ENCODE measurements at regions not wholly inside any gene's neighbourhood (a gene's known extent, or its start where the extent isn't known, plus 50 kb on each side); places are given as distances from the start of the nearest gene placed in this dataset.

GRCh38 chr10:8462565-8462964, 408.1 kb downstream of the GATA3 start:
- H3K9me3 ChIP-seq (ENCODE audit: control insufficient read depth in 5 of 5, low read length in 5 of 5) = peaks cover 0 to 12% (median 6%) of the 10 kb centered on the region in 5 donors
- no peaks in the 10 kb centered on the region for H3K4me1 ChIP-seq (ENCODE audit: control insufficient read depth in 5 of 5, insufficient read depth in 5 of 5, low read length in 5 of 5)
- H3K9ac ChIP-seq (ENCODE audit: low read length in 5 of 5) = no peak overlapping the region
- no peaks in the 10 kb centered on the region for H3K27me3 ChIP-seq (ENCODE audit: control insufficient read depth in 5 of 5, insufficient read depth in 4 of 5, low read length in 5 of 5)
- H3K27ac ChIP-seq (ENCODE audit: low read depth, low read length) = no peak overlapping the region
- no peaks in the 10 kb centered on the region for H3K36me3 ChIP-seq (ENCODE audit: control insufficient read depth in 5 of 5, insufficient read depth in 5 of 5, low read length in 5 of 5)
- no peak overlapping the region for H3K4me3 ChIP-seq (ENCODE audit: low read depth in 1 of 5, low read length in 5 of 5)

GRCh38 chr10:8463853-8464252, 409.4 kb downstream of the GATA3 start:
- Histone ChIP-seq H3K9me3 (ENCODE audit: control insufficient read depth in 5 of 5, low read length in 5 of 5) (peaks cover 0 to 2% (median 0%) of the 10 kb centered on the region in 5 donors), H3K27ac (ENCODE audit: low read depth, low read length) (no peak overlapping the region), H3K4me3 (ENCODE audit: low read depth in 1 of 5, low read length in 5 of 5) (no peak overlapping the region)

DNA sequence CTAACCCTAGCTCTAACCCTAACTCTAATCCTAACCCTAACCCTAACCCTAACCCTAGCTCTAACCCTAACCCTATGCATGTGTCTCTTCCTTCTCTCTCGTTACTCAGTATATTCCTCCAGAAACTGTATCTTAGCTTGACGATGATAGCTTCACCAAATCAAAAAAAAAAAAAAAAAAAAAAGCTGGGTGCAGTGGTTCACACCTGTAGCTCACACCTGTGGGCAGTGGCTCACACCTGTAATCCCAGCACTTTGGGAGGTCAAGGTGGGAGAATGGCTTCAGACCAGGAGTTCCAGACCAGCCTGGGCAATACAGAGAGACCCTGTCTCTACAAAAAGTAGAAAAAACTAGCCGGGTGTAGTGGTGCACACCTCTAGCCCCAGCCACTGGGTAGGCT, 414.0 kb downstream of the GATA3 start:
- Histone ChIP-seq H3K9me3 (ENCODE audit: control insufficient read depth in 5 of 5, low read length in 5 of 5) (no peaks in the 10 kb centered on the region), H3K27me3 (ENCODE audit: control insufficient read depth in 5 of 5, insufficient read depth in 4 of 5, low read length in 5 of 5) (no peaks in the 10 kb centered on the region), H3K9ac (ENCODE audit: low read length in 5 of 5) (no peak overlapping the region), H3K4me3 (ENCODE audit: low read depth in 1 of 5, low read length in 5 of 5) (no peak overlapping the region), H3K36me3 (ENCODE audit: control insufficient read depth in 5 of 5, insufficient read depth in 5 of 5, low read length in 5 of 5) (no peaks in the 10 kb centered on the region), H3K4me1 (ENCODE audit: control insufficient read depth in 5 of 5, insufficient read depth in 5 of 5, low read length in 5 of 5) (peaks cover 0 to 2% (median 0%) of the 10 kb centered on the region in 5 donors), H3K27ac (ENCODE audit: low read depth, low read length) (no peak overlapping the region)

More at GRCh38 chr10:8463853-8464252, 409.4 kb downstream of the GATA3 start:
- no peaks in the 10 kb centered on the region for H3K27me3 ChIP-seq (ENCODE audit: control insufficient read depth in 5 of 5, insufficient read depth in 4 of 5, low read length in 5 of 5)
- H3K36me3 ChIP-seq (ENCODE audit: control insufficient read depth in 5 of 5, insufficient read depth in 5 of 5, low read length in 5 of 5) = no peaks in the 10 kb centered on the region
- H3K9ac ChIP-seq (ENCODE audit: low read length in 5 of 5) = no peak overlapping the region
- no peaks in the 10 kb centered on the region for H3K4me1 ChIP-seq (ENCODE audit: control insufficient read depth in 5 of 5, insufficient read depth in 5 of 5, low read length in 5 of 5)

DNA sequence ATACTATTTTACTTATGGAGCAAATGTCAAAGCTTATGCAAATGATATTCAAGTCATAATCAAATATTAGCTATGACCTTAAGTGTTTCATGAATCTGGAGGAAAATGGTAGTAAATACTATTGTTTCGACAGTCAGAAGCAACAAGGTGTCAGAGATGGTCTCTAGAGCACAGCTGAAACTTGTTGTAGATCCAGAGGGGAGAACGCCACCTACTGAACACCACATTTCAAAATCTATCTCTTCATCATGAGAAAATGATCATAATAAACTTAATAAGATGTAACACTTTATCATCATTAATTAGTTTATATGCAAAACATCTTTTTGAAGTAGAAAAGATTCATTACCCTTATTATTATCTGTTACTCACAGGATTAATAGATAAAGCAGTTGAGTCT, 418.7 kb downstream of the GATA3 start:
- no peak overlapping the region for H3K4me3 ChIP-seq (ENCODE audit: low read depth in 1 of 5, low read length in 5 of 5)
- peaks cover 4 to 16% (median 8%) of the 10 kb centered on the region in 5 donors for H3K9me3 ChIP-seq (ENCODE audit: control insufficient read depth in 5 of 5, low read length in 5 of 5)
- no peak overlapping the region for H3K27ac ChIP-seq (ENCODE audit: low read depth, low read length)
- peaks cover 0 to 2% (median 0%) of the 10 kb centered on the region in 5 donors for H3K4me1 ChIP-seq (ENCODE audit: control insufficient read depth in 5 of 5, insufficient read depth in 5 of 5, low read length in 5 of 5)
- no peaks in the 10 kb centered on the region for H3K36me3 ChIP-seq (ENCODE audit: control insufficient read depth in 5 of 5, insufficient read depth in 5 of 5, low read length in 5 of 5)
- H3K9ac ChIP-seq (ENCODE audit: low read length in 5 of 5) = no peak overlapping the region
- H3K27me3 ChIP-seq (ENCODE audit: control insufficient read depth in 5 of 5, insufficient read depth in 4 of 5, low read length in 5 of 5) = no peaks in the 10 kb centered on the region

- Histone ChIP-seq H3K27me3 (ENCODE audit: control insufficient read depth in 5 of 5, insufficient read depth in 4 of 5, low read length in 5 of 5) (peaks cover 0 to 2% (median 0%) of the 10 kb centered on the region in 5 donors), H3K36me3 (ENCODE audit: control insufficient read depth in 5 of 5, insufficient read depth in 5 of 5, low read length in 5 of 5) (no peaks in the 10 kb centered on the region), H3K4me3 (ENCODE audit: low read depth in 1 of 5, low read length in 5 of 5) (no peak overlapping the region), H3K9me3 (ENCODE audit: control insufficient read depth in 5 of 5, low read length in 5 of 5) (peaks cover 4 to 16% (median 8%) of the 10 kb centered on the region in 5 donors), H3K4me1 (ENCODE audit: control insufficient read depth in 5 of 5, insufficient read depth in 5 of 5, low read length in 5 of 5) (no peaks in the 10 kb centered on the region), H3K9ac (ENCODE audit: low read length in 5 of 5) (no peak overlapping the region), H3K27ac (ENCODE audit: low read depth, low read length) (no peak overlapping the region)
Observed at GRCh38 chr10:8477300-8477699, 422.8 kb downstream of the GATA3 start.

GRCh38 chr10:8481718-8482504, 427.4 kb downstream of the GATA3 start:
- Histone ChIP-seq H3K27me3 (ENCODE audit: control insufficient read depth in 5 of 5, insufficient read depth in 4 of 5, low read length in 5 of 5) (peaks cover 0 to 2% (median 0%) of the 10 kb centered on the region in 5 donors), H3K27ac (ENCODE audit: low read depth, low read length) (no peak overlapping the region), H3K4me3 (ENCODE audit: low read depth in 1 of 5, low read length in 5 of 5) (no peak overlapping the region), H3K9ac (ENCODE audit: low read length in 5 of 5) (no peak overlapping the region), H3K9me3 (ENCODE audit: control insufficient read depth in 5 of 5, low read length in 5 of 5) (peaks cover 4 to 9% (median 7%) of the 10 kb centered on the region in 5 donors), H3K4me1 (ENCODE audit: control insufficient read depth in 5 of 5, insufficient read depth in 5 of 5, low read length in 5 of 5) (no peaks in the 10 kb centered on the region), H3K36me3 (ENCODE audit: control insufficient read depth in 5 of 5, insufficient read depth in 5 of 5, low read length in 5 of 5) (no peaks in the 10 kb centered on the region)

DNA sequence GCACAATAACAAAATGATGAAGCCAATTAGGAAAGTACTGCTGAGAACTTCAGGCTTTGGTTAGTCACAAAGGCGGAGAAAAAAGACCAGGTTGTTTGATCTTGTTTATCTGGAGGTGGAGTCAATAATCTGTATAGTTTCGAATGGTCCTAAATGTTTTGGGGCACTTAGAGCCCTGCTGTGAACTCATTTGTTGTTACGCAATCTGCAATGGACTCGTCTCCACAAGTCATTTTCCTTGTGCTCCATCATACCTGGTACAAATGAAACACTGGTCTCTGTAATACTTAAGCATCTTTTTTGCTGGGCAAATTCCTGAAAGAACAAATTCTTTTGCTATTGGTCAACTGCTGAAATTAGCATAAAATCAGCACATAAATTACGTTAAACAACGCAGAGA, 430.5 kb downstream of the GATA3 start:
- Histone ChIP-seq H3K9ac (ENCODE audit: low read length in 5 of 5) (no peak overlapping the region), H3K36me3 (ENCODE audit: control insufficient read depth in 5 of 5, insufficient read depth in 5 of 5, low read length in 5 of 5) (no peaks in the 10 kb centered on the region), H3K9me3 (ENCODE audit: control insufficient read depth in 5 of 5, low read length in 5 of 5) (no peaks in the 10 kb centered on the region), H3K27me3 (ENCODE audit: control insufficient read depth in 5 of 5, insufficient read depth in 4 of 5, low read length in 5 of 5) (peaks cover 0 to 2% (median 0%) of the 10 kb centered on the region in 5 donors), H3K27ac (ENCODE audit: low read depth, low read length) (no peak overlapping the region), H3K4me3 (ENCODE audit: low read depth in 1 of 5, low read length in 5 of 5) (no peak overlapping the region), H3K4me1 (ENCODE audit: control insufficient read depth in 5 of 5, insufficient read depth in 5 of 5, low read length in 5 of 5) (no peaks in the 10 kb centered on the region)

- H3K27me3 ChIP-seq (ENCODE audit: control insufficient read depth in 5 of 5, insufficient read depth in 4 of 5, low read length in 5 of 5) = peaks cover 0 to 2% (median 0%) of the 10 kb centered on the region in 5 donors
- no peaks in the 10 kb centered on the region for H3K9me3 ChIP-seq (ENCODE audit: control insufficient read depth in 5 of 5, low read length in 5 of 5)
- H3K4me3 ChIP-seq (ENCODE audit: low read depth in 1 of 5, low read length in 5 of 5) = no peak overlapping the region
- no peak overlapping the region for H3K9ac ChIP-seq (ENCODE audit: low read length in 5 of 5)
- H3K36me3 ChIP-seq (ENCODE audit: control insufficient read depth in 5 of 5, insufficient read depth in 5 of 5, low read length in 5 of 5) = no peaks in the 10 kb centered on the region
- H3K27ac ChIP-seq (ENCODE audit: low read depth, low read length) = no peak overlapping the region
- no peaks in the 10 kb centered on the region for H3K4me1 ChIP-seq (ENCODE audit: control insufficient read depth in 5 of 5, insufficient read depth in 5 of 5, low read length in 5 of 5)
Observed at GRCh38 chr10:8487346-8487745, 432.9 kb downstream of the GATA3 start.

- no peaks in the 10 kb centered on the region for H3K36me3 ChIP-seq (ENCODE audit: control insufficient read depth in 5 of 5, insufficient read depth in 5 of 5, low read length in 5 of 5)
- no peak overlapping the region for H3K9ac ChIP-seq (ENCODE audit: low read length in 5 of 5)
- no peaks in the 10 kb centered on the region for H3K9me3 ChIP-seq (ENCODE audit: control insufficient read depth in 5 of 5, low read length in 5 of 5)
- no peaks in the 10 kb centered on the region for H3K27me3 ChIP-seq (ENCODE audit: control insufficient read depth in 5 of 5, insufficient read depth in 4 of 5, low read length in 5 of 5)
- H3K27ac ChIP-seq (ENCODE audit: low read depth, low read length) = no peak overlapping the region
- H3K4me1 ChIP-seq (ENCODE audit: control insufficient read depth in 5 of 5, insufficient read depth in 5 of 5, low read length in 5 of 5) = no peaks in the 10 kb centered on the region
- H3K4me3 ChIP-seq (ENCODE audit: low read depth in 1 of 5, low read length in 5 of 5) = no peak overlapping the region
Observed at GRCh38 chr10:8489232-8489631, 434.7 kb downstream of the GATA3 start.

DNA sequence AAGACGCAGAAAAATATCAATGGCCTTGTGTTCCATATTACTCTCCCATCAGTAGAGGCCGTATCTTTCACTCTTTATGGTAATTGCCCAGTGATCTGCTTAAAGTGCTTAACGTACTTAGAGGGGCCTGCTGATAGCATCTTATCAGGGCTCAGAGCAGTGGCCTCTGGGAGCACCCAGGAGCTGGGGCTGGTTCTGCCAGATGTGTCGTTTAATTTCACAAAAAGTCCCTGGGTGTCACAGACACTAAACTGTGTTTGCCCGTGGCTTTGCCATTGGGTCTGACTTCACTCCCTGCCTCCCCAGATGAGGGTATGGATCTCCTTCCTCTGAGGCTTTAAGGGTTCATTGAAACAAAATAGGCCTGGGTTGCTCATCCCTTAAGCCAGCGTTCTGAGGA, 435.3 kb downstream of the GATA3 start:
- Histone ChIP-seq H3K4me3 (ENCODE audit: low read depth in 1 of 5, low read length in 5 of 5) (no peak overlapping the region), H3K27me3 (ENCODE audit: control insufficient read depth in 5 of 5, insufficient read depth in 4 of 5, low read length in 5 of 5) (no peaks in the 10 kb centered on the region), H3K9me3 (ENCODE audit: control insufficient read depth in 5 of 5, low read length in 5 of 5) (no peaks in the 10 kb centered on the region), H3K9ac (ENCODE audit: low read length in 5 of 5) (no peak overlapping the region), H3K4me1 (ENCODE audit: control insufficient read depth in 5 of 5, insufficient read depth in 5 of 5, low read length in 5 of 5) (no peaks in the 10 kb centered on the region), H3K27ac (ENCODE audit: low read depth, low read length) (no peak overlapping the region), H3K36me3 (ENCODE audit: control insufficient read depth in 5 of 5, insufficient read depth in 5 of 5, low read length in 5 of 5) (no peaks in the 10 kb centered on the region)
